Uterus (tissue), 3 donors: ENCODE measurements at regions not wholly inside any gene's neighbourhood (a gene's known extent, or its start where the extent isn't known, plus 50 kb on each side); places are given as distances from the start of the nearest gene placed in this dataset.

ENCODE experiments used
- DNase-seq, 2 donors: peaks; one replicate each; pipeline ENCODE4 v3.0.0-alpha.2; 2019 to 2020
- H3K27ac ChIP-seq, 2 donors: fragments of 200-600 bp; sonication (generic); 1 replicate in 1 of 2; 2 replicates in 1 of 2; pipeline ENCODE4 v1.5.1; 2016 to 2018
- H3K27me3 ChIP-seq, 2 donors: fragments of 200-600 bp; sonication (generic); one replicate each; pipeline ENCODE4 v1.5.1; 2018 to 2019; ENCODE audit warnings: control low read depth in 1 of 2
- H3K36me3 ChIP-seq, 2 donors: fragments of 200-600 bp; sonication (generic); one replicate each; pipeline ENCODE4 v1.5.1; 2019; ENCODE audit warnings: control low read depth in 1 of 2
- H3K4me1 ChIP-seq, 2 donors: fragments of 200-600 bp; sonication (generic); one replicate each; pipeline ENCODE4 v1.5.1; 2018 to 2019; ENCODE audit warnings: control low read depth in 1 of 2
- H3K4me3 ChIP-seq, 2 donors: fragments of 200-600 bp; sonication (generic); 1 replicate in 1 of 2; 2 replicates in 1 of 2; pipeline ENCODE4 v1.5.1; 2018 to 2019; ENCODE audit warnings: mild to moderate bottlenecking in 1 of 2
- H3K9me3 ChIP-seq, 2 donors: fragments of 200-600 bp; sonication (generic); one replicate each; pipeline ENCODE4 v1.5.1; 2019; ENCODE audit warnings: control low read depth in 1 of 2
- CTCF ChIP-seq, 4 experiments: fragments of 200-600 bp in 2 of 4; fragments of 450-650 bp in 2 of 4; sonication (generic) in 2 of 4; IDR thresholded peaks; one replicate each; pipeline ENCODE4 v1.5.1; 2016 to 2019; ENCODE audit warnings: antibody characterized with exemption in 4 of 4, mild to moderate bottlenecking in 2 of 4, moderate library complexity in 1 of 4
- POLR2A ChIP-seq, 2 donors: fragments of 450-650 bp; IDR thresholded peaks; one replicate each; pipeline ENCODE4 v1.6.1; 2016; ENCODE audit warnings: antibody characterized with exemption in 2 of 2, mild to moderate bottlenecking in 1 of 2, moderate library complexity in 1 of 2
- intact Hi-C: fragments of 100-400 bp; cut with DNase I; formaldehyde crosslinking; loops from one replicate; pipeline ENCODE4 v1.15.1; 2023; ENCODE audit warnings: low total_unique reads
- donor health status: DM: yes; HTN: yes; CAD: no.

GRCh38 chr4:183790661-183791060 is 114.4 kb upstream of the STOX2 start:
- Histone ChIP-seq H3K36me3 (no peaks in the 10 kb centered on the region), H3K27ac (no peak overlapping the region), H3K27me3 (no peaks in the 10 kb centered on the region), H3K4me3 (no peak overlapping the region), H3K4me1 (no peaks in the 10 kb centered on the region), H3K9me3 (no peaks in the 10 kb centered on the region)
- DNase-seq, result no peak
- TF ChIP-seq CTCF (IDR thresholded peaks at IDR 0.05) (no peak), POLR2A (IDR thresholded peaks at IDR 0.05) (no peak)
- intact Hi-C loops, result no loop called here

GRCh38 chr4:183797011-183797444 is 108.1 kb upstream of the STOX2 start:
- Histone ChIP-seq H3K27me3 (peaks cover 0 to 6% of the 10 kb centered on the region in 2 donors), H3K4me3 (peak overlapping the region; percentile 21 to 30), H3K36me3 (no peaks in the 10 kb centered on the region), H3K27ac (peak overlapping the region; percentile 54 to 58), H3K9me3 (no peaks in the 10 kb centered on the region), H3K4me1 (peaks cover 0 to 17% of the 10 kb centered on the region in 2 donors)
- DNase-seq, result no peak
- intact Hi-C loops, result no loop called here
- TF ChIP-seq CTCF (IDR thresholded peaks at IDR 0.05), result no peak
- peak in 1 of 2 donors; percentile 22 for TF ChIP-seq POLR2A (IDR thresholded peaks at IDR 0.05)

GRCh38 chr4:183797445-183798300 is 107.4 kb upstream of the STOX2 start:
- H3K27ac ChIP-seq, result peak overlapping the region; percentile 54 to 58
- no peak for DNase-seq
- no peaks in the 10 kb centered on the region for H3K36me3 ChIP-seq
- peak overlapping the region; percentile 21 to 30 for H3K4me3 ChIP-seq
- intact Hi-C loops, result no loop called here
- TF ChIP-seq POLR2A (IDR thresholded peaks at IDR 0.05), result no peak
- TF ChIP-seq CTCF (IDR thresholded peaks at IDR 0.05), result no peak
- peaks cover 0 to 17% of the 10 kb centered on the region in 2 donors for H3K4me1 ChIP-seq
- no peaks in the 10 kb centered on the region for H3K9me3 ChIP-seq
- peaks cover 0 to 6% of the 10 kb centered on the region in 2 donors for H3K27me3 ChIP-seq

- peaks cover 0 to 17% of the 10 kb centered on the region in 2 donors for H3K4me1 ChIP-seq
- TF ChIP-seq CTCF (IDR thresholded peaks at IDR 0.05) (no peak), POLR2A (IDR thresholded peaks at IDR 0.05) (no peak)
- H3K9me3 ChIP-seq, result no peaks in the 10 kb centered on the region
- peaks cover 0 to 6% of the 10 kb centered on the region in 2 donors for H3K27me3 ChIP-seq
- H3K36me3 ChIP-seq, result no peaks in the 10 kb centered on the region
- H3K27ac ChIP-seq, result peak overlapping the region in 1 of 2 donors; percentile 54
- DNase-seq, result no peak
- intact Hi-C loops, result no loop called here
- H3K4me3 ChIP-seq, result peak overlapping the region; percentile 17 to 30
Observed at GRCh38 chr4:183798301-183799253, 106.5 kb upstream of the STOX2 start.
